Erythroblast (primary cell): ENCODE measurements at regions not wholly inside any gene's neighbourhood (a gene's known extent, or its start where the extent isn't known, plus 50 kb on each side); places are given as distances from the start of the nearest gene placed in this dataset.
"Not testable (repeated sequence)": the region's sequence is repeated elsewhere in the genome, so short reads cannot be mapped to it uniquely, and the experiment has no call there.

Source experiments
- DNase-seq, 2 experiments: peaks; one replicate each; lab custom pipeline; 2025; lab: John Stamatoyannopoulos, UW
- GATA1 ChIP-seq: IDR thresholded peaks from 2 replicates; pipeline ENCODE4 v1.6.1; 2011; ENCODE audit warnings: low read depth, mild to moderate bottlenecking, control low read depth, low read length, moderate library complexity
- POLR2A ChIP-seq: IDR thresholded peaks from 2 replicates; pipeline ENCODE4 v1.6.1; 2011; ENCODE audit warnings: mild to moderate bottlenecking, low read length

- no peak for TF ChIP-seq GATA1
- TF ChIP-seq POLR2A, result no peak
- no peak for DNase-seq
Measured at GRCh38 chr3:174460831-174461230, 398.3 kb upstream of the NAALADL2 start.

GRCh38 chr3:174462916-174463315 is 396.2 kb upstream of the NAALADL2 start:
- no peak for TF ChIP-seq POLR2A
- TF ChIP-seq GATA1, result no peak
- DNase-seq, result no peak

- no peak for TF ChIP-seq GATA1
- no peak for TF ChIP-seq POLR2A
- DNase-seq, result no peak
Measured at GRCh38 chr3:174465177-174465576, 394.0 kb upstream of the NAALADL2 start.

- TF ChIP-seq GATA1 (no peak), POLR2A (no peak)
Measured at GRCh38 chr3:174466471-174467054, 392.6 kb upstream of the NAALADL2 start.

GRCh38 chr3:174477491-174477890 is 381.6 kb upstream of the NAALADL2 start:
- DNase-seq, result no peak
- TF ChIP-seq POLR2A (no peak), GATA1 (no peak)

More at GRCh38 chr3:174466471-174467054, 392.6 kb upstream of the NAALADL2 start:
- no peak for DNase-seq

- TF ChIP-seq GATA1 (no peak), POLR2A (no peak)
- DNase-seq, result no peak
Measured at GRCh38 chr3:174480767-174481166, 378.4 kb upstream of the NAALADL2 start.

- no peak for DNase-seq
- no peak for TF ChIP-seq POLR2A
- TF ChIP-seq GATA1, result no peak
Measured at GRCh38 chr3:174482541-174482940, 376.6 kb upstream of the NAALADL2 start.

- TF ChIP-seq POLR2A (no peak), GATA1 (no peak)
- no peak for DNase-seq
Measured at GRCh38 chr3:174483254-174483653, 375.9 kb upstream of the NAALADL2 start.

GRCh38 chr3:174483856-174484255 is 375.3 kb upstream of the NAALADL2 start:
- not testable (repeated sequence) for DNase-seq

GRCh38 chr3:174488527-174488926 is 370.6 kb upstream of the NAALADL2 start:
- DNase-seq, result no peak
- no peak for TF ChIP-seq POLR2A
- TF ChIP-seq GATA1, result no peak

- no peak for DNase-seq
- no peak for TF ChIP-seq POLR2A
- TF ChIP-seq GATA1, result no peak
Measured at GRCh38 chr3:174495311-174495710, 363.8 kb upstream of the NAALADL2 start.

- no peak for TF ChIP-seq GATA1
- no peak for TF ChIP-seq POLR2A
- DNase-seq, result no peak
Measured at GRCh38 chr3:174495928-174496327, 363.2 kb upstream of the NAALADL2 start.

- no peak for TF ChIP-seq GATA1
- no peak for TF ChIP-seq POLR2A
- DNase-seq, result no peak
Measured at GRCh38 chr3:174498638-174499037, 360.5 kb upstream of the NAALADL2 start.

- DNase-seq, result no peak
- TF ChIP-seq POLR2A, result no peak
Measured at GRCh38 chr3:174505266-174505665, 353.9 kb upstream of the NAALADL2 start.

GRCh38 chr3:174524203-174524602 is 334.9 kb upstream of the NAALADL2 start:
- no peak for DNase-seq

More at GRCh38 chr3:174524203-174524602, 334.9 kb upstream of the NAALADL2 start:
- no peak for TF ChIP-seq POLR2A
- TF ChIP-seq GATA1, result no peak
